ENCODE measurements at regions not wholly inside any gene's neighbourhood (a gene's known extent, or its start where the extent isn't known, plus 50 kb on each side); places are given as distances from the start of the nearest gene placed in this dataset.

DNA sequence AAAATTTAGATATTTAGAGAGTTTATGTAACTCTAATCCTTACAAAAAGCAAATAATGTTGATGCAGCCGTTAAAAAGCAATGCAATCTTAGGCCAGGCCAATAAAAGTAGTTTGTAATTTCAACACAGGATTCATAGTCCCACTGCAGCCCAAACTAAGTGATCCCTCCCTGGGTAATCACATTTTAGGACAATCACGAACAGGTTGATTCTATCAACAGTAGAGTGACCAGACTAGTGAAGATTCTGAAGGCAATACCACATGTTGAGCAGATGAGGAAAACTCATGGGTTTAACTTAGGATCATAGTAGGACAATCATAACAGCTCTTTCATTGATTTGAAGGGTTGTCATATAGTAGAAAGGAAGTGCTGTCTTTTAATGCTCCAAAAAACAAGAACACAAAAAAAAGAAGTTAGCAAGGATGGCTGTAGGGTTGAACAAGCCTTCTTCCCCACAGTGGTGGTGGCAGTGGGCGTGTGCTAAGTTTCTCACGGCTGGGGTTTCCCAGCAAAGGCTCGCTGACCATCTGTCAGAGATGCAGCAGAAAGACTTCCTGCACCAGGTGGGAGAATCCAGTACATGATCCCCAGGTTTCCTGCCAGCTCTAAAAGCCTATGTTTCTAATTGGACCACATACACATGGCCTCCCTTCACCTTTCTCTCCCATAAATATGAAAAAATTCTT lies 212.2 kb downstream of the CHRM2 start:
- no peaks in the 10 kb centered on the region for H3K36me3 ChIP-seq (ENCODE audit: insufficient read depth, low read length)
- H3K9me3 ChIP-seq (ENCODE audit: low read length): no peaks in the 10 kb centered on the region
- H3K4me3 ChIP-seq (ENCODE audit: low read depth in 1 of 2, low read length in 2 of 2): no peak overlapping the region
- H3K27me3 ChIP-seq (ENCODE audit: control insufficient read depth in 1 of 2, insufficient read depth in 2 of 2, low read length in 2 of 2): no peaks in the 10 kb centered on the region
- H3K4me1 ChIP-seq (ENCODE audit: insufficient read depth, low read length): peaks cover 36% of the 10 kb centered on the region
- peak overlapping the region; percentile 7 for H3K27ac ChIP-seq (ENCODE audit: low read depth, low read length)
- no peak overlapping the region for H3K9ac ChIP-seq (ENCODE audit: low read length)

- Histone ChIP-seq H3K27me3 (ENCODE audit: control insufficient read depth in 1 of 2, insufficient read depth in 2 of 2, low read length in 2 of 2) (no peaks in the 10 kb centered on the region), H3K9ac (ENCODE audit: low read length) (no peak overlapping the region), H3K27ac (ENCODE audit: low read depth, low read length) (no peak overlapping the region)
Observed at GRCh38 chr7:137078781-137079180, 210.3 kb downstream of the CHRM2 start.

DNA sequence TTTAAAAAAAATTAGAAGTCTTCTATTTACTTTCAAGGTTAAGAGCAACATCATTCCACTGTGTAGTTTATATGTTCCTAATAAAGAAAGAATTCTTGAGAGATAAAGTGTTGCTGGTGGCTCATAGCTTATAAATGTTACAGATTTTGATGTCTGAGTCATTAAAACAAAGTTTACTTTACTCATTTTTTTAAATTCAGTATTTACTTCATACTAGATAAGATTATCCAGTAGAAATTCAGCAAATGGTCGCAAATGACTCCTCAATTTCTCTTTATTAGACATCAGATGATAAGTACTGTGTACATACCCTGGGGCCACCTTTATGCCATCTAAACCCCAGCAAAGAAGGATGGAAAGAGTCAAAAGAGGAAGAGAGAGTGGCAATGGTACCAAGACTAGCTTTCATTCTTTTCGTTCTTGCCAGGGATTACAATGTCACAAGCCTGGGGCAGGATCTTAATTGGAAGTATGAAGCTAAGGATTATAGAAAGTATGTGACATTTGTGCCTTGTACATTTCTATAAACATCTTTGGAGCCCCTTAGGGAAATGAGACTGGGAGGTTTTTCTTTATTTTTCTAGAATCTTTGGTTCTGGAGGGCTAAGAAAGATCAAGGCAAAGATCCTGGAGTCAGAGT lies 206.1 kb downstream of the CHRM2 start:
- Histone ChIP-seq H3K27me3 (ENCODE audit: control insufficient read depth in 1 of 2, insufficient read depth in 2 of 2, low read length in 2 of 2) (no peaks in the 10 kb centered on the region), H3K27ac (ENCODE audit: low read depth, low read length) (no peak overlapping the region), H3K36me3 (ENCODE audit: insufficient read depth, low read length) (no peaks in the 10 kb centered on the region), H3K4me3 (ENCODE audit: low read depth in 1 of 2, low read length in 2 of 2) (no peak overlapping the region), H3K9ac (ENCODE audit: low read length) (no peak overlapping the region), H3K4me1 (ENCODE audit: insufficient read depth, low read length) (no peaks in the 10 kb centered on the region), H3K9me3 (ENCODE audit: low read length) (no peaks in the 10 kb centered on the region)

More at GRCh38 chr7:137078781-137079180, 210.3 kb downstream of the CHRM2 start:
- Histone ChIP-seq H3K9me3 (ENCODE audit: low read length) (no peaks in the 10 kb centered on the region), H3K36me3 (ENCODE audit: insufficient read depth, low read length) (no peaks in the 10 kb centered on the region), H3K4me3 (ENCODE audit: low read depth in 1 of 2, low read length in 2 of 2) (no peak overlapping the region), H3K4me1 (ENCODE audit: insufficient read depth, low read length) (peaks cover 22% of the 10 kb centered on the region)

DNA sequence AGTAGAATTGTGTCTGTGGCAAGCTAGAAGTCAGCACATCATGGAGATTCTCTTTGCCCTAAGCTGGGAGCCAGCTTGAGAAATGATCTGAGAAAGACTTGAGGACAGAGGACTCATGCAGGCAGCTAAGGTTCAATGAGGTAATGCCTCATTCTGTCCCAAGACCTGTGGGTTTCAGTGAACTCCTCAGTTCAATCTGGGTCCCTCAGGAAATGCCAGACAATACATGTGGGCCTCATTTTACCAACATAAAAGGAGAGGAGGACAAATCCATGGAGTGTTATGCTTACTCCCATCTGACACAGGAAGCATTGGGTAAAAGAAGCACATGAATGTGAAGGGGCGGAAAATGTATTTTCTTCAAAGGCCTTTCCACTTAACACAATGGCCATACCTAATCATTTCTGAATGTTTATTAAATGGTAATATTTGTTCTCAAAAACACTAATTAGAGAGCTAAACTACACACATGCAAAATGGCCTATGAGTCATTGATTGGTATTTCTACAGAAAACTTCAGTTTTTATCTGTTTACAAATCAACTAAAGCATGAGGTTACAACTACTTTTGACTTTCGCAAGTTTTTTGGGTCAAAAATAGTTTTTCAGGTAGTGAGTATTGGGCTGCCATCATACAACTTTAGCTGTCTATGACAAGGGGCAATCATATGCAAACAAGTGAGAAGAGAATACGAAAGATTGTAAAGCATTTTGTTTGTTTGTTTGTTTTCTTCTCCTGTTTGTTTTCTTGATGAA lies 205.3 kb downstream of the CHRM2 start:
- Histone ChIP-seq H3K4me3 (ENCODE audit: low read depth in 1 of 2, low read length in 2 of 2) (no peak overlapping the region), H3K4me1 (ENCODE audit: insufficient read depth, low read length) (no peaks in the 10 kb centered on the region), H3K9me3 (ENCODE audit: low read length) (no peaks in the 10 kb centered on the region), H3K27ac (ENCODE audit: low read depth, low read length) (no peak overlapping the region), H3K36me3 (ENCODE audit: insufficient read depth, low read length) (no peaks in the 10 kb centered on the region), H3K27me3 (ENCODE audit: control insufficient read depth in 1 of 2, insufficient read depth in 2 of 2, low read length in 2 of 2) (no peaks in the 10 kb centered on the region), H3K9ac (ENCODE audit: low read length) (no peak overlapping the region)

Measured in muscle layer of colon (tissue), 2 donors.